IMR-90 (cell line): ENCODE measurements at regions not wholly inside any gene's neighbourhood (a gene's known extent, or its start where the extent isn't known, plus 50 kb on each side); places are given as distances from the start of the nearest gene placed in this dataset.
A peak's percentile ranks its signal among the peaks of the same experiment; 100 is the strongest.

Experiments
- ATAC-seq: fragments of 200-7000 bp; cut with Tn5 transposase; 2 replicates; pipeline ENCODE4 v1.9.1; 2020; ENCODE audit warnings: low read depth, mild to moderate bottlenecking, moderate library complexity
- BruUV-seq: library from RNA; stranded (reverse); fragments of 400-500 nt; replicated peaks from 2 replicates; lab custom pipeline; 2021; lab: Mats Ljungman, UMichigan
- CTCF ChIA-PET: fragments of 300-600 bp; formaldehyde crosslinking; extraction: SDS; loops from one replicate; lab custom pipeline; 2021; ENCODE audit warnings: antibody characterized with exemption; lab: Yijun Ruan, JAX
- POLR2A ChIA-PET: fragments of 300-600 bp; sonication (Branson Sonifier 250); formaldehyde crosslinking; loops from one replicate; lab custom pipeline; 2022; ENCODE audit warnings: antibody characterized with exemption; ENCODE audit not compliant: unreplicated experiment; lab: Charles Lee
- DNase-seq: peaks from one replicate; pipeline ENCODE4 v3.0.0; 2013
- H2AFZ ChIP-seq: replicated peaks from 2 replicates; pipeline ENCODE3; 2013; ENCODE audit warnings: low read length, mild to moderate bottlenecking; ENCODE audit not compliant: poor library complexity
- H2AK5ac ChIP-seq: 2 replicates; pipeline ENCODE4 v1.6.1; 2013; ENCODE audit warnings: low read depth, low read length, inconsistent platforms
- H2AK9ac ChIP-seq: replicated peaks from 2 replicates; pipeline ENCODE3; 2013; ENCODE audit warnings: mild to moderate bottlenecking, low read depth, low read length, moderate library complexity; ENCODE audit not compliant: poor library complexity
- H2BK120ac ChIP-seq: 2 replicates; pipeline ENCODE4 v1.6.1; 2013; ENCODE audit warnings: low read depth, low read length, inconsistent platforms
- H2BK15ac ChIP-seq: 3 replicates; pipeline ENCODE4 v1.6.1; 2013; ENCODE audit warnings: low read depth, low read length, inconsistent platforms
- H2BK20ac ChIP-seq: 2 replicates; pipeline ENCODE4 v1.6.1; 2013; ENCODE audit warnings: low read depth, mild to moderate bottlenecking, inconsistent platforms, low read length, moderate library complexity
- H2BK5ac ChIP-seq: 2 replicates; pipeline ENCODE4 v1.6.1; 2013; ENCODE audit warnings: mild to moderate bottlenecking, low read depth, low read length, inconsistent platforms; ENCODE audit not compliant: poor library complexity, severe bottlenecking
- H3K14ac ChIP-seq: replicated peaks from 2 replicates; pipeline ENCODE4 v1.6.1; 2013; ENCODE audit warnings: low read depth, low read length, inconsistent platforms
- H3K18ac ChIP-seq: 2 replicates; pipeline ENCODE4 v1.6.1; 2013; ENCODE audit warnings: low read depth, low read length, control low read depth
- H3K23ac ChIP-seq: 2 replicates; pipeline ENCODE4 v1.6.1; 2013; ENCODE audit warnings: low read depth, low read length, inconsistent platforms
- H3K27ac ChIP-seq: 2 replicates; pipeline ENCODE4 v1.5.1; 2013; ENCODE audit warnings: mild to moderate bottlenecking, control low read depth, low read length; ENCODE audit not compliant: insufficient read depth
- H3K27me3 ChIP-seq: 2 replicates; pipeline ENCODE4 v1.6.1; 2013; ENCODE audit warnings: low read length; ENCODE audit not compliant: control insufficient read depth, insufficient read depth
- H3K36me3 ChIP-seq: 2 replicates; pipeline ENCODE4 v1.6.1; 2013; ENCODE audit warnings: low read length, mixed read lengths; ENCODE audit not compliant: control insufficient read depth, insufficient read depth
- H3K4ac ChIP-seq: 2 replicates; pipeline ENCODE4 v1.6.1; 2013; ENCODE audit warnings: low read depth, low read length, inconsistent platforms
- H3K4me1 ChIP-seq: 2 replicates; pipeline ENCODE4 v1.6.1; 2013; ENCODE audit warnings: low read length, mixed read lengths; ENCODE audit not compliant: control insufficient read depth, insufficient read depth
- H3K4me2 ChIP-seq: 2 replicates; pipeline ENCODE4 v1.6.1; 2013; ENCODE audit warnings: low read depth, mild to moderate bottlenecking, control low read depth, low read length, moderate library complexity
- H3K4me3 ChIP-seq: 2 replicates; pipeline ENCODE4 v1.5.1; 2013; ENCODE audit warnings: low read depth, mild to moderate bottlenecking, control low read depth, low read length, moderate library complexity; ENCODE audit not compliant: insufficient read depth
- H3K56ac ChIP-seq: 2 replicates; pipeline ENCODE4 v1.6.1; 2013; ENCODE audit warnings: low read length, inconsistent platforms; ENCODE audit not compliant: insufficient read depth; ENCODE audit errors: extremely low read depth
- H3K79me1 ChIP-seq, 2 experiments: 2 replicates each; pipeline ENCODE4 v1.6.1; 2013; ENCODE audit warnings: low read length in 2 of 2, inconsistent platforms in 1 of 2, low read depth in 1 of 2
- H3K9ac ChIP-seq: 2 replicates; pipeline ENCODE4 v1.6.1; 2013; ENCODE audit warnings: low read depth, low read length, control low read depth
- H3K9me1 ChIP-seq: 2 replicates; pipeline ENCODE4 v1.6.1; 2013; ENCODE audit warnings: low read length, inconsistent platforms; ENCODE audit not compliant: insufficient read depth
- H3K9me3 ChIP-seq: 2 replicates; pipeline ENCODE4 v1.6.1; 2013; ENCODE audit warnings: low read length; ENCODE audit not compliant: control insufficient read depth, insufficient read depth
- H4K20me1 ChIP-seq: 2 replicates; pipeline ENCODE4 v1.6.1; 2013; ENCODE audit warnings: low read length, inconsistent platforms; ENCODE audit not compliant: insufficient read depth
- H4K5ac ChIP-seq: 2 replicates; pipeline ENCODE4 v1.6.1; 2013; ENCODE audit warnings: mild to moderate bottlenecking, low read depth, low read length, control low read depth
- H4K8ac ChIP-seq, 2 experiments: 2 replicates each; pipeline ENCODE4 v1.6.1; 2013; ENCODE audit warnings: low read depth in 2 of 2, low read length in 2 of 2, control low read depth in 1 of 2, inconsistent platforms in 1 of 2
- H4K91ac ChIP-seq: 2 replicates; pipeline ENCODE4 v1.6.1; 2013; ENCODE audit warnings: low read depth, low read length, inconsistent platforms; ENCODE audit not compliant: insufficient read depth
- CEBPB ChIP-seq: IDR thresholded peaks from 2 replicates; pipeline ENCODE4 v1.6.1; 2012; ENCODE audit warnings: low read depth, low read length, improper control_type of control experiment
- SMC3 ChIP-seq: fragments of 150-350 bp; IDR thresholded peaks from 2 replicates; pipeline ENCODE4 v1.6.1; 2016; ENCODE audit warnings: low read depth, mild to moderate bottlenecking, antibody characterized with exemption, low read length, moderate library complexity
- WGBS, 2 experiments: methylation state at CpG; one replicate each; pipeline versions ENCODE4 v1.1.5 to v1.1.7; 2013; ENCODE audit warnings: missing lambda C conversion rate in 2 of 2; ENCODE audit not compliant: insufficient read length in 1 of 2; ENCODE audit errors: extremely low coverage in 2 of 2; 5-methylcytosine and 5-hydroxymethylcytosine counted together
- dilution Hi-C: fragments of 300-500 bp; cut with HindIII; formaldehyde crosslinking; loops from one replicate; pipeline ENCODE4 v1.14.3; 2018; ENCODE audit warnings: low sequenced_read_pairs; ENCODE audit not compliant: unreplicated experiment
- in situ Hi-C: fragments of 300-500 bp; cut with MboI; formaldehyde crosslinking; loops from 3 replicates; pipeline ENCODE4 v1.14.3; 2019; ENCODE audit warnings: low sequenced_read_pairs, inconsistent platforms, mixed read lengths
- intact Hi-C: fragments of 100-400 bp; cut with micrococcal nuclease; formaldehyde crosslinking; loops from 2 replicates; pipeline ENCODE4 v1.10.0; 2022

- Histone ChIP-seq H3K4me1 (no peaks in the 10 kb centered on the region), H2BK20ac (no peak overlapping the region), H2BK120ac (no peak overlapping the region), H3K18ac (no peak overlapping the region), H2BK15ac (no peak overlapping the region), H2AK5ac (no peak overlapping the region), H4K8ac (no peak overlapping the region), H3K14ac (no peak overlapping the region), H3K36me3 (no peaks in the 10 kb centered on the region), H3K27me3 (no peaks in the 10 kb centered on the region), H3K9me1 (no peaks in the 10 kb centered on the region), H3K79me1 (no peaks in the 10 kb centered on the region), H2AFZ (no peak overlapping the region), H3K4me2 (no peak overlapping the region), H2AK9ac (no peak overlapping the region), H3K27ac (no peak overlapping the region), H3K4ac (no peak overlapping the region), H4K91ac (no peak overlapping the region), H4K5ac (no peak overlapping the region), H3K9ac (no peak overlapping the region), H2BK5ac (no peak overlapping the region), H4K20me1 (no peaks in the 10 kb centered on the region), H3K9me3 (no peaks in the 10 kb centered on the region), H3K4me3 (no peak overlapping the region), H3K56ac (no peak overlapping the region), H3K23ac (no peak overlapping the region)
- ChIA-PET POLR2A (no interaction called here), CTCF (no interaction called here)
- TF ChIP-seq CEBPB (peak; percentile 65; the same call in 1 of the 2 replicates), SMC3 (no peak)
- no peak for DNase-seq
- intact Hi-C loops, result no loop called here
- BruUV-seq, result no TSS peak
- in situ Hi-C loops, result no loop called here
- ATAC-seq, result no peak
- WGBS, 2 experiments, result no CpG with 5 or more reads among the region's 2 CpGs
- dilution Hi-C loops, result no loop called here
These were observed 550.5 kb downstream of the MMUT start for GRCh38 chr6:48912503-48912902.
